ENCODE measurements at regions not wholly inside any gene's neighbourhood (a gene's known extent, or its start where the extent isn't known, plus 50 kb on each side); places are given as distances from the start of the nearest gene placed in this dataset.

DNA sequence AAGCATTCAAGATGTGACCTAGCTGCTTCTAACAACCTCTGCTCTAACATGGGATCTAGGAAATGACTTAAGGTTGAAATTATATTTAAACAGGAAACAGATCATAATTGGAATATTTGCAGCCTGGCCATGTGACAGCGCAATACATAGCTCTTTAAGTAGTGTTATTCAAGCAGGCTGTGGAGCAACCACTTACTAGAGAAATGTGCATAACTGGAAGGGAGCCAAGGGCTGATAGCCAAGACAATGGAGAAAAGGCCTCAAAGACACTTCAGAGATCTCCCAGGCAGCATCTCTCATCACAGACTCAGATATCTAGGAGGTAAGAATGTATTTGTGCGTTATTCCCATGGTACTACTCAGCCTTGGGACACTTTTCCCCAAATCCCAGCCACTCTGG is 823.0 kb upstream of the PRMT6 start:
- no peaks in the 10 kb centered on the region for H3K27me3 ChIP-seq (replicated peaks; ENCODE audit: insufficient read depth)
- no peak for DNase-seq (ENCODE audit: low spot score)
- no peaks in the 10 kb centered on the region for H3K9me3 ChIP-seq
- no peaks in the 10 kb centered on the region for H3K36me3 ChIP-seq
- H3K4me3 ChIP-seq, result no peak overlapping the region
- no peaks in the 10 kb centered on the region for H3K4me1 ChIP-seq (ENCODE audit: control insufficient read depth in 1 of 2, low read depth in 2 of 2)
- TF ChIP-seq, protein P1, sequence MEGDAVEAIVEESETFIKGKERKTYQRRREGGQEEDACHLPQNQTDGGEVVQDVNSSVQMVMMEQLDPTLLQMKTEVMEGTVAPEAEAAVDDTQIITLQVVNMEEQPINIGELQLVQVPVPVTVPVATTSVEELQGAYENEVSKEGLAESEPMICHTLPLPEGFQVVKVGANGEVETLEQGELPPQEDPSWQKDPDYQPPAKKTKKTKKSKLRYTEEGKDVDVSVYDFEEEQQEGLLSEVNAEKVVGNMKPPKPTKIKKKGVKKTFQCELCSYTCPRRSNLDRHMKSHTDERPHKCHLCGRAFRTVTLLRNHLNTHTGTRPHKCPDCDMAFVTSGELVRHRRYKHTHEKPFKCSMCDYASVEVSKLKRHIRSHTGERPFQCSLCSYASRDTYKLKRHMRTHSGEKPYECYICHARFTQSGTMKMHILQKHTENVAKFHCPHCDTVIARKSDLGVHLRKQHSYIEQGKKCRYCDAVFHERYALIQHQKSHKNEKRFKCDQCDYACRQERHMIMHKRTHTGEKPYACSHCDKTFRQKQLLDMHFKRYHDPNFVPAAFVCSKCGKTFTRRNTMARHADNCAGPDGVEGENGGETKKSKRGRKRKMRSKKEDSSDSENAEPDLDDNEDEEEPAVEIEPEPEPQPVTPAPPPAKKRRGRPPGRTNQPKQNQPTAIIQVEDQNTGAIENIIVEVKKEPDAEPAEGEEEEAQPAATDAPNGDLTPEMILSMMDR (IDR thresholded peaks at IDR 0.05), result no peak
- H3K27ac ChIP-seq, result no peak overlapping the region
- no peak for ATAC-seq (ENCODE audit: insufficient number of reproducible peaks, low FRiP score, low read depth)

DNA sequence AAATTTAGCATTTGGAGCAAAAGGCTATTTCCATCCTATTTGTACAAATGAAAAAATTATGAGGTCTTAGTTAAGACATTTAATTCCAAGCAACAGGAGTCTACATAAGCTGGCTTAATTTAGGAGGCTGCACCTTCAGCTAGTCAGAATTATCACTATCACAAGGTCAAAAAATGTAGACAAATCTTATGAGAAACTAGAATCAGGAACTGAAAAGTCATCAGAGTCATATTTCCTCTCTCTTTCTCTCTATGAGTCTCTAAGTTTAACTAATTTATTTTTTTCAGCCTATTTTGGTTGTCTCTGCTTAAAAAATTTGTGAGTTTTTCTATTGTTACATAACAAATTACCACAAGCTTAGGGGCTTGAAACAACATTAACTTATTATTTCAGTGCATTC is 807.1 kb upstream of the PRMT6 start:
- TF ChIP-seq, protein P1 (IDR thresholded peaks at IDR 0.05), result no peak
- no peaks in the 10 kb centered on the region for H3K27me3 ChIP-seq (replicated peaks; ENCODE audit: insufficient read depth)
- ATAC-seq (ENCODE audit: insufficient number of reproducible peaks, low FRiP score, low read depth), result no peak

DNA sequence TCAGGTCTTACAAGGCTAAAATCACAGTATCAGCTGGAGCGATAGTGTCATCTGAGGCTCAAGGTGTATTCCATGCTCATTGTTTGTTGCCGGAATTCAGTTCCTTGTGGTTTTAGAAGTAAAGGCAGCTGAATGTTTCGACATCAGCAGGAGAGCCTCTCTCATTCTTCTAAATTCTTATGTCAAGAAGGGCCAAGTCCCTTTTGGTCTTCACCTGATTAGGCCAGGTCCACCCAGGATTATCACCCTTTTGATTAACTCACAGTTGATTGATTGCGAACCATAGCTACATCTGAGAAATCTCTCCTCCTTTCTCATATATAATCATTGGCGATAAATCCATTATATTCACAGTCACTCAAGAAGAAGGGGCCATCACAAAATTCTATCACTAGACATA is 806.7 kb upstream of the PRMT6 start:
- DNase-seq (ENCODE audit: low spot score) (no peak), ATAC-seq (ENCODE audit: insufficient number of reproducible peaks, low FRiP score, low read depth) (no peak)
- no peak overlapping the region for H3K4me3 ChIP-seq
- H3K27ac ChIP-seq, result no peak overlapping the region
- no peaks in the 10 kb centered on the region for H3K4me1 ChIP-seq (ENCODE audit: control insufficient read depth in 1 of 2, low read depth in 2 of 2)
- H3K36me3 ChIP-seq, result no peaks in the 10 kb centered on the region
- no peaks in the 10 kb centered on the region for H3K27me3 ChIP-seq (replicated peaks; ENCODE audit: insufficient read depth)
- H3K9me3 ChIP-seq, result no peaks in the 10 kb centered on the region
- TF ChIP-seq, protein P1 (IDR thresholded peaks at IDR 0.05), result no peak

More for the DNA sequence above, 807.1 kb upstream of the PRMT6 start:
- no peak overlapping the region for H3K4me3 ChIP-seq
- H3K36me3 ChIP-seq, result no peaks in the 10 kb centered on the region
- no peaks in the 10 kb centered on the region for H3K4me1 ChIP-seq (ENCODE audit: control insufficient read depth in 1 of 2, low read depth in 2 of 2)
- no peak overlapping the region for H3K27ac ChIP-seq
- no peak for DNase-seq (ENCODE audit: low spot score)
- no peaks in the 10 kb centered on the region for H3K9me3 ChIP-seq

DNA sequence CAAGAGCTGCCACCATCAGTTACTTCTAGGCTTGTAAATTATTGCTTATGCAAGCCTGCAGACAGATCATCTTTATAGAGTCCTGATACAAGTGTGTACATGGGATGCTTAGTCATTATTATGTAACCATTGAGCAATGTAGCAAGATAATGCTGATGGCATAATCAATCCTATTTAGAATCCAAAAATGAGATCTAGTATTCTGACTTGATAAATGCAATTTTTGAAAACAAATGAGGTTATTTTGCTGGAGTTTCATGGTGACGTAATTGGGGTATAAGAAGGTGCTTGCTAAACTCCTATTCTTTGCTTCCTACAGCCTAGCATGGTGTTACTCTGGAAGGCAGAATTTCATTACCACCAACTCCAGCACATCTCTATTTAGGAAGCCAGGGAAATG is 801.7 kb upstream of the PRMT6 start:
- Histone ChIP-seq H3K4me1 (ENCODE audit: control insufficient read depth in 1 of 2, low read depth in 2 of 2) (no peaks in the 10 kb centered on the region), H3K27ac (no peak overlapping the region), H3K36me3 (no peaks in the 10 kb centered on the region), H3K9me3 (no peaks in the 10 kb centered on the region), H3K27me3 (replicated peaks; ENCODE audit: insufficient read depth) (no peaks in the 10 kb centered on the region), H3K4me3 (no peak overlapping the region)
- ATAC-seq (ENCODE audit: insufficient number of reproducible peaks, low FRiP score, low read depth) (no peak), DNase-seq (ENCODE audit: low spot score) (no peak)
- TF ChIP-seq, protein P1 (IDR thresholded peaks at IDR 0.05), result no peak

DNA sequence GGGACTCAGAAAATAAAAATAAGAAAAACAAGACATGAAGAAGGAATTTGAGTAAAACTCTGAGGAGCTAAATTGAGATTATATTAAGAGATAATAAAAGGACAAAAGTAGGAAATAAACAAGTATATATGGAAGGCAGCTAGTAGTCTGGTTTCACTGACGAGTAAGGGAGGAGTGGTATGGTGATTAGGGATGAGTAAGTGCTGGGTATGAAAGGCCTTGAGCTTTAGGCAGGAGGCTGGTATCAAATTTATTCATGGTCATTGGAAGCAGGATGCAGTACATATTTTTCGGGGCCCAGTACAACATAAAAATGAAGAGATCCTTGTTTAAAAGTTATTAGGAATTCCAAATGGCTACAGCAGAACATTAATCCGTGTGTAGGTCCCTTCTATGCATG is 789.7 kb upstream of the PRMT6 start:
- ATAC-seq (ENCODE audit: insufficient number of reproducible peaks, low FRiP score, low read depth), result no peak
- TF ChIP-seq, protein P1 (IDR thresholded peaks at IDR 0.05), result no peak
- no peak overlapping the region for H3K27ac ChIP-seq

More for the DNA sequence above, 789.7 kb upstream of the PRMT6 start:
- Histone ChIP-seq H3K4me3 (no peak overlapping the region), H3K4me1 (ENCODE audit: control insufficient read depth in 1 of 2, low read depth in 2 of 2) (no peaks in the 10 kb centered on the region), H3K36me3 (no peaks in the 10 kb centered on the region), H3K27me3 (replicated peaks; ENCODE audit: insufficient read depth) (no peaks in the 10 kb centered on the region), H3K9me3 (peaks cover 3% of the 10 kb centered on the region)
- no peak for DNase-seq (ENCODE audit: low spot score)

Measured in thoracic aorta (tissue), 2 donors.